ENCODE measurements at regions not wholly inside any gene's neighbourhood (a gene's known extent, or its start where the extent isn't known, plus 50 kb on each side); places are given as distances from the start of the nearest gene placed in this dataset.
A peak's percentile ranks its signal among the peaks of the same experiment; 100 is the strongest.

- ATAC-seq (no peak), DNase-seq (peak; percentile 2 to 4)
- Histone ChIP-seq H3K27me3 (peaks cover 0 to 4% (median 0%) of the 10 kb centered on the region in 7 donors), H3K4me1 (no peaks in the 10 kb centered on the region), H3K27ac (no peak overlapping the region), H3K9me3 (peaks cover 0 to 100% (median 23%) of the 10 kb centered on the region in 11 donors), H3K36me3 (no peaks in the 10 kb centered on the region), H3K4me3 (no peak overlapping the region)
- WGBS, 2 donors = 65 to 70% methylated on average over 30 of the region's 30 CpGs
- no peak for TF ChIP-seq CTCF (IDR thresholded peaks at IDR 0.05)
- intact Hi-C loops (cut with DNase I) = no loop called here
Observed at GRCh38 chr12:34402228-34402898, 380.1 kb downstream of the ALG10 start.

- H3K4me3 ChIP-seq = no peak overlapping the region
- no peak overlapping the region for H3K27ac ChIP-seq
- no peaks in the 10 kb centered on the region for H3K36me3 ChIP-seq
- no peak for TF ChIP-seq CTCF (IDR thresholded peaks at IDR 0.05)
- H3K27me3 ChIP-seq = peaks cover 0 to 4% (median 0%) of the 10 kb centered on the region in 7 donors
- H3K9me3 ChIP-seq = peaks cover 0 to 100% (median 29%) of the 10 kb centered on the region in 11 donors
- DNase-seq (peak; percentile 1 to 2), ATAC-seq (no peak)
- intact Hi-C loops (cut with DNase I) = no loop called here
- 64 to 70% methylated on average over 33 of the region's 33 CpGs for WGBS, 2 donors
- H3K4me1 ChIP-seq = no peaks in the 10 kb centered on the region
Observed at GRCh38 chr12:34402899-34403705, 380.8 kb downstream of the ALG10 start.

GRCh38 chr12:34403706-34404376 lies 381.5 kb downstream of the ALG10 start:
- no peak for TF ChIP-seq CTCF (IDR thresholded peaks at IDR 0.05)
- no peaks in the 10 kb centered on the region for H3K27me3 ChIP-seq
- H3K4me1 ChIP-seq = no peaks in the 10 kb centered on the region
- ATAC-seq = no peak
- no peak overlapping the region for H3K4me3 ChIP-seq
- H3K27ac ChIP-seq = no peak overlapping the region
- no peaks in the 10 kb centered on the region for H3K36me3 ChIP-seq
- WGBS, 2 donors = 53 to 55% methylated on average over 19 of the region's 19 CpGs
- intact Hi-C loops (cut with DNase I) = no loop called here
- H3K9me3 ChIP-seq = peaks cover 0 to 100% (median 37%) of the 10 kb centered on the region in 11 donors
- no peak for DNase-seq
